PC-9 (cell line): ENCODE measurements at regions not wholly inside any gene's neighbourhood (a gene's known extent, or its start where the extent isn't known, plus 50 kb on each side); places are given as distances from the start of the nearest gene placed in this dataset.

Experiments
- BruUV-seq: library from RNA; stranded (reverse); fragments of 400-500 nt; replicated peaks from 2 replicates; lab custom pipeline; 2021; lab: Mats Ljungman, UMichigan
- CTCF ChIA-PET: fragments of 300-600 bp; sonication (Branson Sonifier 250); formaldehyde crosslinking; loops from one replicate; lab custom pipeline; 2022; ENCODE audit warnings: antibody characterized with exemption; lab: Charles Lee
- POLR2A ChIA-PET: fragments of 300-600 bp; sonication (Branson Sonifier 250); formaldehyde crosslinking; loops from one replicate; lab custom pipeline; 2022; ENCODE audit warnings: antibody characterized with exemption; ENCODE audit not compliant: unreplicated experiment; lab: Charles Lee
- DNase-seq, 2 experiments: peaks; one replicate each; pipeline versions ENCODE4 v3.0.0 to v3.0.0-alpha.2; 2015 to 2022; ENCODE audit warnings: mixed read lengths in 1 of 2
- H2AFZ ChIP-seq: fragments of 200-600 bp; sonication (generic); 2 replicates; pipeline ENCODE4 v1.8.1; 2017; ENCODE audit warnings: antibody characterized with exemption
- H3F3A ChIP-seq: fragments of 200-600 bp; sonication (generic); 2 replicates; pipeline ENCODE4 v1.8.1; 2017; ENCODE audit warnings: antibody characterized with exemption, mild to moderate bottlenecking, low read depth; ENCODE audit not compliant: insufficient read depth
- H3K27ac ChIP-seq: fragments of 200-600 bp; sonication (generic); 2 replicates; pipeline ENCODE4 v1.6.1; 2016; ENCODE audit warnings: mixed run types
- H3K27me3 ChIP-seq: fragments of 200-600 bp; sonication (generic); 2 replicates; pipeline ENCODE4 v1.6.1; 2016; ENCODE audit warnings: low read depth, mixed run types; ENCODE audit not compliant: insufficient read depth
- H3K36me3 ChIP-seq: fragments of 200-600 bp; sonication (generic); 2 replicates; pipeline ENCODE4 v1.6.1; 2016; ENCODE audit warnings: low read depth, mixed run types
- H3K4me1 ChIP-seq: fragments of 200-600 bp; sonication (generic); replicated peaks from 2 replicates; pipeline ENCODE4 v1.6.1; 2016; ENCODE audit warnings: mixed run types; ENCODE audit not compliant: insufficient read depth
- H3K4me2 ChIP-seq: fragments of 200-600 bp; sonication (generic); 2 replicates; pipeline ENCODE4 v1.6.1; 2017; ENCODE audit warnings: mixed run types
- H3K4me3 ChIP-seq: fragments of 200-600 bp; sonication (generic); 2 replicates; pipeline ENCODE4 v1.6.1; 2016; ENCODE audit warnings: mixed run types
- H3K79me2 ChIP-seq: fragments of 200-600 bp; sonication (generic); 2 replicates; pipeline ENCODE4 v1.6.1; 2017; ENCODE audit warnings: low read depth, mixed run types
- H3K9me2 ChIP-seq: fragments of 200-600 bp; sonication (generic); 2 replicates; pipeline ENCODE4 v1.8.1; 2017; ENCODE audit warnings: mild to moderate bottlenecking; ENCODE audit not compliant: insufficient read depth
- H3K9me3 ChIP-seq: fragments of 200-600 bp; sonication (generic); 2 replicates; pipeline ENCODE4 v1.8.1; 2016; ENCODE audit warnings: low read depth; ENCODE audit not compliant: insufficient read depth
- H4K20me1 ChIP-seq: fragments of 200-600 bp; sonication (generic); 2 replicates; pipeline ENCODE4 v1.8.1; 2017; ENCODE audit not compliant: insufficient read depth
- EZH2 ChIP-seq: fragments of 200-600 bp; sonication (generic); IDR thresholded peaks from 2 replicates; pipeline ENCODE4 v1.8.0; 2017; ENCODE audit warnings: antibody characterized with exemption, low read depth
- intact Hi-C: fragments of 100-400 bp; cut with micrococcal nuclease; formaldehyde crosslinking; loops from one replicate; pipeline ENCODE4 v1.10.0; 2022; ENCODE audit not compliant: unreplicated experiment
- TF ChIP-seq, protein P1 (sequence below): fragments of 200-600 bp; sonication (generic); conservative IDR thresholded peaks from 2 replicates; pipeline ENCODE4 v1.6.1; 2017; ENCODE audit warnings: mixed run types, antibody characterized with exemption, mild to moderate bottlenecking, moderate library complexity

DNA sequence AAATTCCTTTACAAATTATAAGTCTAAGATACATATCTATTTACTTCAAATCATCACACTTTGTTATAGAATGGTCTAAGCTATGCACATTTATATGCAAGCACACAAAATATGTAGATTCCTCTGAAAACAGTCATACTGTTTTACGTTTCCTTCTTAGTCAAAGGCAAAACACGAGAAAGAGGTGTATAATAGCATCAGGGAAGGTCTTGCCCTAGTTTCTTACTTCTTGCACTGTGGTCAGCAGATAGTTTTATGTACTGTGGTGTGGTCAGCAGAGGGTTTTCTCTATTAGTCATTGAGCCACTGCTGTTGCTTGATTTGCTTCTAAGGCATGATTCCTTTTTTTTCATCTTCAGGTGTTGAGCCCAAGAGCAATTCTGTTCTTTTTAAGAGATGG lies 117.7 kb downstream of the ADAM29 start:
- TF ChIP-seq EZH2, result no peak
- TF ChIP-seq, protein P1, sequence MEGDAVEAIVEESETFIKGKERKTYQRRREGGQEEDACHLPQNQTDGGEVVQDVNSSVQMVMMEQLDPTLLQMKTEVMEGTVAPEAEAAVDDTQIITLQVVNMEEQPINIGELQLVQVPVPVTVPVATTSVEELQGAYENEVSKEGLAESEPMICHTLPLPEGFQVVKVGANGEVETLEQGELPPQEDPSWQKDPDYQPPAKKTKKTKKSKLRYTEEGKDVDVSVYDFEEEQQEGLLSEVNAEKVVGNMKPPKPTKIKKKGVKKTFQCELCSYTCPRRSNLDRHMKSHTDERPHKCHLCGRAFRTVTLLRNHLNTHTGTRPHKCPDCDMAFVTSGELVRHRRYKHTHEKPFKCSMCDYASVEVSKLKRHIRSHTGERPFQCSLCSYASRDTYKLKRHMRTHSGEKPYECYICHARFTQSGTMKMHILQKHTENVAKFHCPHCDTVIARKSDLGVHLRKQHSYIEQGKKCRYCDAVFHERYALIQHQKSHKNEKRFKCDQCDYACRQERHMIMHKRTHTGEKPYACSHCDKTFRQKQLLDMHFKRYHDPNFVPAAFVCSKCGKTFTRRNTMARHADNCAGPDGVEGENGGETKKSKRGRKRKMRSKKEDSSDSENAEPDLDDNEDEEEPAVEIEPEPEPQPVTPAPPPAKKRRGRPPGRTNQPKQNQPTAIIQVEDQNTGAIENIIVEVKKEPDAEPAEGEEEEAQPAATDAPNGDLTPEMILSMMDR, result no peak
- intact Hi-C loops, result no loop called here
- DNase-seq, result peak; percentile 6 to 37
- Histone ChIP-seq H3K4me2 (no peak overlapping the region), H2AFZ (no peak overlapping the region), H3F3A (no peaks in the 10 kb centered on the region), H3K27me3 (no peaks in the 10 kb centered on the region), H3K4me1 (no peaks in the 10 kb centered on the region), H3K27ac (no peak overlapping the region), H3K4me3 (no peak overlapping the region), H3K79me2 (no peaks in the 10 kb centered on the region), H3K9me2 (no peaks in the 10 kb centered on the region), H3K9me3 (no peaks in the 10 kb centered on the region), H4K20me1 (no peaks in the 10 kb centered on the region), H3K36me3 (no peaks in the 10 kb centered on the region)
- ChIA-PET POLR2A (no interaction called here), CTCF (no interaction called here)
- BruUV-seq, result no TSS peak

- ChIA-PET CTCF (no interaction called here), POLR2A (no interaction called here)
- no peak for DNase-seq
- intact Hi-C loops, result no loop called here
- H3K79me2 ChIP-seq, result no peaks in the 10 kb centered on the region
- no peak overlapping the region for H2AFZ ChIP-seq
- H3K4me1 ChIP-seq, result no peaks in the 10 kb centered on the region
- no peaks in the 10 kb centered on the region for H4K20me1 ChIP-seq
- no peaks in the 10 kb centered on the region for H3K9me2 ChIP-seq
- H3K4me2 ChIP-seq, result no peak overlapping the region
- no peaks in the 10 kb centered on the region for H3K36me3 ChIP-seq
- BruUV-seq, result no TSS peak
- no peaks in the 10 kb centered on the region for H3K27me3 ChIP-seq
- H3K9me3 ChIP-seq, result no peaks in the 10 kb centered on the region
- no peak overlapping the region for H3K27ac ChIP-seq
- no peak overlapping the region for H3K4me3 ChIP-seq
- H3F3A ChIP-seq, result no peaks in the 10 kb centered on the region
- no peak for TF ChIP-seq EZH2
- TF ChIP-seq, protein P1, result no peak
Observed at GRCh38 chr4:175048111-175048784, 130.1 kb downstream of the ADAM29 start.

DNA sequence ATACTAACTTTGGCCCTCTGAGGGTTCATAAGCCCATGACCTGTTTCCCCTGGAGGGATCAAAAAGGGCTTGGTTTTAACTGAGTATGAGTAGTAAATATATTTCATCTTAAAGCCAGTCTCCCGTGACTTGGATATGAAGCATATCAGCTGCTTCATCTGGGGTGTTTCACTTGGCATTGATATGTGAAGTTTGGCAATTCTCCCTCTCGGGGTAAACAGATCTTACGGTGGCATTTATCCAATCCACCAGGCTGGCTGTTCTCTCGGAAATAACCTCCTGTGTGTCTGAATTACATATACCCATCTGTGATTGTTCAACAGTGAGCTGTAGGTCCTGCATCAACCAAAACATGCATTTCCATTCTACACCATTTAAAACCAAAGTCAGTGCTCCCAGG lies 130.7 kb downstream of the ADAM29 start:
- H3K27me3 ChIP-seq, result no peaks in the 10 kb centered on the region
- no peaks in the 10 kb centered on the region for H3K9me2 ChIP-seq
- no peaks in the 10 kb centered on the region for H4K20me1 ChIP-seq
- no peak overlapping the region for H3K4me2 ChIP-seq
- H3K36me3 ChIP-seq, result no peaks in the 10 kb centered on the region
- no TSS peak for BruUV-seq
- TF ChIP-seq EZH2, result no peak
- TF ChIP-seq, protein P1, result no peak
- H3K4me1 ChIP-seq, result no peaks in the 10 kb centered on the region
- POLR2A ChIA-PET, result no interaction called here
- H3K4me3 ChIP-seq, result no peak overlapping the region
- H3K9me3 ChIP-seq, result no peaks in the 10 kb centered on the region
- H3K79me2 ChIP-seq, result no peaks in the 10 kb centered on the region
- no peak overlapping the region for H3K27ac ChIP-seq
- no peak for DNase-seq
- no peaks in the 10 kb centered on the region for H3F3A ChIP-seq
- CTCF ChIA-PET, result no interaction called here
- no peak overlapping the region for H2AFZ ChIP-seq
- intact Hi-C loops, result no loop called here
